GM12878 (cell line): ENCODE measurements at regions not wholly inside any gene's neighbourhood (a gene's known extent, or its start where the extent isn't known, plus 50 kb on each side); places are given as distances from the start of the nearest gene placed in this dataset.

ENCODE experiments used
- CTCF ChIP-seq, 3 experiments: IDR thresholded peaks in 2 of 3; conservative IDR thresholded peaks in 1 of 3; 2 replicates each; pipeline ENCODE4 v1.5.1; 2011; ENCODE audit warnings: low read depth in 3 of 3, low read length in 3 of 3, mild to moderate bottlenecking in 3 of 3, control low read depth in 2 of 3, moderate library complexity in 2 of 3, inconsistent platforms in 1 of 3, mixed read lengths in 1 of 3; ENCODE audit not compliant: control insufficient read depth in 2 of 3, insufficient read depth in 1 of 3; ENCODE audit errors: extremely low read depth in 1 of 3
- IRF3 ChIP-seq: fragments of 450-650 bp; IDR thresholded peaks from 2 replicates; pipeline ENCODE4 v1.6.1; 2014; ENCODE audit warnings: mild to moderate bottlenecking
- MAX ChIP-seq: IDR thresholded peaks from 2 replicates; pipeline ENCODE4 v1.6.1; 2012; ENCODE audit warnings: low read depth, low read length, improper control_type of control experiment
- POLR2A ChIP-seq: IDR thresholded peaks from 2 replicates; pipeline ENCODE4 v1.6.1; 2011; ENCODE audit warnings: low read depth, mild to moderate bottlenecking, low read length
- RCOR1 ChIP-seq: conservative IDR thresholded peaks from 2 replicates; pipeline ENCODE4 v1.6.1; 2012; ENCODE audit warnings: low read depth, low read length, improper control_type of control experiment
- SP1 ChIP-seq: IDR thresholded peaks from one replicate; pipeline ENCODE4 v1.6.1; 2011; ENCODE audit warnings: low read depth, low read length
- TAF1 ChIP-seq: IDR thresholded peaks from 2 replicates; pipeline ENCODE4 v1.6.1; 2011; ENCODE audit warnings: mild to moderate bottlenecking, low read depth, low read length, borderline replicate concordance
- ZNF207 ChIP-seq: fragments of 450-650 bp; IDR thresholded peaks from 2 replicates; pipeline ENCODE4 v1.6.1; 2014; ENCODE audit warnings: antibody characterized with exemption, mild to moderate bottlenecking, borderline replicate concordance

GRCh38 chr1:99538618-99538956 lies 107.3 kb upstream of the PALMD start:
- TF ChIP-seq CTCF (IDR thresholded peaks at IDR 0.05 in 2 of 3, conservative IDR thresholded peaks at IDR 0.05 in 1 of 3; ENCODE audit: control insufficient read depth in 2 of 3, extremely low read depth in 1 of 3, insufficient read depth in 1 of 3, low read depth in 3 of 3, low read length in 3 of 3): no peak
- no peak for TF ChIP-seq RCOR1
- no peak for TF ChIP-seq SP1
- TF ChIP-seq MAX: no peak
- no peak for TF ChIP-seq IRF3
- TF ChIP-seq ZNF207: no peak
- no peak for TF ChIP-seq POLR2A
- TF ChIP-seq TAF1: no peak
